AG04450 (cell line): ENCODE measurements at regions not wholly inside any gene's neighbourhood (a gene's known extent, or its start where the extent isn't known, plus 50 kb on each side); places are given as distances from the start of the nearest gene placed in this dataset.

Experiments used
- CTCF ChIA-PET: fragments of 300-600, 350-600 bp; formaldehyde crosslinking; extraction: SDS; loops from one replicate; lab custom pipeline; 2022; ENCODE audit warnings: antibody characterized with exemption, inconsistent platforms; lab: Charles Lee
- POLR2A ChIA-PET: fragments of 350-600 bp; formaldehyde crosslinking; extraction: SDS; loops from one replicate; lab custom pipeline; 2021; ENCODE audit warnings: antibody characterized with exemption, inconsistent platforms; lab: Yijun Ruan, JAX
- DNase-seq: peaks from one replicate; pipeline ENCODE4 v3.0.0-alpha.2; 2011; ENCODE audit warnings: low read depth, low spot score
- H3K27ac ChIP-seq: one replicate; pipeline ENCODE4 v1.5.1; 2012; ENCODE audit warnings: low read depth, low read length, control low read depth
- H3K27me3 ChIP-seq: one replicate; pipeline ENCODE4 v1.6.0; 2012; ENCODE audit warnings: low read length; ENCODE audit not compliant: control insufficient read depth, insufficient read depth
- H3K4me3 ChIP-seq: 2 replicates; pipeline ENCODE4 v1.5.1; 2011; ENCODE audit warnings: mild to moderate bottlenecking, low read depth, low read length, control low read depth
- H3K9me3 ChIP-seq: 2 replicates; pipeline ENCODE4 v1.5.1; 2012; ENCODE audit warnings: low read length; ENCODE audit not compliant: control insufficient read depth, insufficient read depth
- TF ChIP-seq, protein P1 (sequence below): IDR thresholded peaks from 2 replicates; pipeline ENCODE4 v1.5.1; 2011; ENCODE audit warnings: low read depth, low read length, control low read depth, inconsistent platforms

DNA sequence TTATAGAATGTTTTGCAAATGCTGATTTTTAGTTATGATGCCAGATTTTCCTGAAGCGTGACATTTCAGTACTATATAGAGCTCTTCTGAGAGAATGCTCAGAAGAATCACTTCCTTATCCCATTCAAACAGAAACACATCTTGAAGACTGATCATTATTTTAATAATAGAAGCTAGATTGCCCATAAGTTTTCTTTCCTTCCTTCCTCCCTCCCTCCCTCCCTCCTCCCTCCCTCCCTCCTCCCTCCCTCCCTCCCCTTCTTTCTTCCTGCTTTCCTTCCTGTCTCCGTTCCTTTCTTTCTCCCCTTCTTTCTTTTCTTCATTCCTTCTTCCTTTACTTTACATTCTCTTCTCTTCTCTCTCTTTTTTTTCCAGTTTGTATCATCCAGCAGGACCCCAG, 767.4 kb downstream of the IRX1 start:
- POLR2A ChIA-PET = no interaction called here
- no peak overlapping the region for H3K4me3 ChIP-seq
- H3K27ac ChIP-seq = no peak overlapping the region
- peaks cover 8% of the 10 kb centered on the region; the same call in 1 of the 2 replicates for H3K9me3 ChIP-seq
- TF ChIP-seq, protein P1, sequence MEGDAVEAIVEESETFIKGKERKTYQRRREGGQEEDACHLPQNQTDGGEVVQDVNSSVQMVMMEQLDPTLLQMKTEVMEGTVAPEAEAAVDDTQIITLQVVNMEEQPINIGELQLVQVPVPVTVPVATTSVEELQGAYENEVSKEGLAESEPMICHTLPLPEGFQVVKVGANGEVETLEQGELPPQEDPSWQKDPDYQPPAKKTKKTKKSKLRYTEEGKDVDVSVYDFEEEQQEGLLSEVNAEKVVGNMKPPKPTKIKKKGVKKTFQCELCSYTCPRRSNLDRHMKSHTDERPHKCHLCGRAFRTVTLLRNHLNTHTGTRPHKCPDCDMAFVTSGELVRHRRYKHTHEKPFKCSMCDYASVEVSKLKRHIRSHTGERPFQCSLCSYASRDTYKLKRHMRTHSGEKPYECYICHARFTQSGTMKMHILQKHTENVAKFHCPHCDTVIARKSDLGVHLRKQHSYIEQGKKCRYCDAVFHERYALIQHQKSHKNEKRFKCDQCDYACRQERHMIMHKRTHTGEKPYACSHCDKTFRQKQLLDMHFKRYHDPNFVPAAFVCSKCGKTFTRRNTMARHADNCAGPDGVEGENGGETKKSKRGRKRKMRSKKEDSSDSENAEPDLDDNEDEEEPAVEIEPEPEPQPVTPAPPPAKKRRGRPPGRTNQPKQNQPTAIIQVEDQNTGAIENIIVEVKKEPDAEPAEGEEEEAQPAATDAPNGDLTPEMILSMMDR = no peak
- CTCF ChIA-PET = no interaction called here
- no peak for DNase-seq
- no peaks in the 10 kb centered on the region for H3K27me3 ChIP-seq

GRCh38 chr5:4366628-4367027, 771.0 kb downstream of the IRX1 start:
- H3K27ac ChIP-seq = no peak overlapping the region
- H3K4me3 ChIP-seq = no peak overlapping the region
- POLR2A ChIA-PET = no interaction called here
- no peak for DNase-seq
- CTCF ChIA-PET = no interaction called here
- H3K9me3 ChIP-seq = peaks cover 10% of the 10 kb centered on the region; the same call in 1 of the 2 replicates
- no peaks in the 10 kb centered on the region for H3K27me3 ChIP-seq
- TF ChIP-seq, protein P1 = no peak

- no peak overlapping the region for H3K27ac ChIP-seq
- H3K4me3 ChIP-seq = no peak overlapping the region
- peaks cover 6% of the 10 kb centered on the region; the same call in 1 of the 2 replicates for H3K9me3 ChIP-seq
- ChIA-PET CTCF (no interaction called here), POLR2A (no interaction called here)
- no peaks in the 10 kb centered on the region for H3K27me3 ChIP-seq
- TF ChIP-seq, protein P1 = no peak
- DNase-seq = no peak
Measured at GRCh38 chr5:4370218-4370617, 769.9 kb upstream of the ADAMTS16 start.

GRCh38 chr5:4372481-4372880, 767.6 kb upstream of the ADAMTS16 start:
- TF ChIP-seq, protein P1 = no peak
- POLR2A ChIA-PET = no interaction called here
- no peak for DNase-seq
- H3K27me3 ChIP-seq = no peaks in the 10 kb centered on the region
- H3K27ac ChIP-seq = no peak overlapping the region
- H3K4me3 ChIP-seq = no peak overlapping the region
- CTCF ChIA-PET = no interaction called here
- peaks cover 12% of the 10 kb centered on the region; the same call in 1 of the 2 replicates for H3K9me3 ChIP-seq

DNA sequence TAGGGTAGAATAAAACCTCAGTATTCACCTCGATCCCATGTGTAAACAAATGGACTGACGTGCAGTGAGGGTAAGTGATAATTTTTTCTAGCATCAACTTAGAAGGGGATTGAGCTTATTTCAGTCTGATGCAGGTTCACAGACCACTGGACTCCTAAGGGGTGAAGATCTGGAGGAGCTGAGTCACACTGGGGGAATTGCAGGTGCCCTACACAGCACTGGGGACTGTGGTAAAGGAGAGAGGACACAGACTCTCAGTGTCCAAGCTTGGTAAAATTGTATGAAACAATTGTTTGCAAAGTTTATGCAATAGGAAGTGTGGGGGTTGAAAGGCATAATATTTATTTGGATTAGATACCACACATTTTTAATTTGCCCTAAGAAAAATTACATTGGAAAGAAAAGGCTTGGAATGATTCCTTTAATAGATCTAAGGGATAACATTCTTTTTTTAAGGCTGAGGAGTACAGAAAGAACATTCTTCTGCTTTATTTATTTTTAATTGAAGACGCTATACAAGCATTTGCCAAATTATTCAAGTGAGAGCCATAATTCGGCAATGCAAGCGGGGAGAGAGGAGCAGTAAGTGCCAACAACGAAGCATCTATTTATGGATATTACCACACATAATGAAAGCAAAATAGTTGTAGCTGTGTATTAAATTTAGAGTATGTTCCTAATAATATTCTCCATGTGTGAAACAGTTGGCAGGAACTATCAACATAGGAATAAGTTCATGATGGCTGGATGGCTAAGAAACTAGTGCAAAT, 766.9 kb upstream of the ADAMTS16 start:
- POLR2A ChIA-PET = no interaction called here
- H3K9me3 ChIP-seq = peaks cover 12% of the 10 kb centered on the region; the same call in 1 of the 2 replicates
- CTCF ChIA-PET = no interaction called here
- H3K4me3 ChIP-seq = no peak overlapping the region
- H3K27me3 ChIP-seq = no peaks in the 10 kb centered on the region
- no peak overlapping the region for H3K27ac ChIP-seq
- TF ChIP-seq, protein P1 = no peak
- DNase-seq = no peak
